ENCODE measurements at regions not wholly inside any gene's neighbourhood (a gene's known extent, or its start where the extent isn't known, plus 50 kb on each side); places are given as distances from the start of the nearest gene placed in this dataset.

DNA sequence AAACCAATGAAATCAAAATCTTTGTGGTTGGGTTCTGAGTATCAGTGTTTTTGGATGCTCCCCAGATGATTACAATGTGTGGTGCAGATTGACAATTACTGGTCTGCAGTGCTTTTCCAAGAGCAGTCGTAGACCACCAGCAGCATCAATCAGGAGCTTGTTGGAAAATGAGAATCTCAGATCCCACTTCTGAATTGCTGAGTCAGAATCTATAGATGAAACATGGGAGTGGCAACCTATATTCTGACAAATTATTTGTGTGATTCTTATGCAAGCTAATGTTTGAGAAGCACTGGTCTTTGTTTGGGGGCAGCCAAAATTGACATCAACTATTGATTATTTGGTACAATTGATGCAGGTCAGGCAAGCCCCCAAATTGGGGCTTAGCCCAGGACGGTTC lies 539.9 kb upstream of the BTBD3 start:
- TF ChIP-seq JUND (IDR thresholded peaks at IDR 0.05) (no peak), FOSL1 (IDR thresholded peaks at IDR 0.05; ENCODE audit: low read depth) (no peak), CEBPB (IDR thresholded peaks at IDR 0.05; ENCODE audit: low read depth) (no peak), ZNF274 (IDR thresholded peaks at IDR 0.05; ENCODE audit: low read depth, low read length) (no peak), POLR2AphosphoS5 (IDR thresholded peaks at IDR 0.05; ENCODE audit: low read depth, low read length) (no peak), EZH2 (IDR thresholded peaks at IDR 0.05) (no peak), YY1 (IDR thresholded peaks at IDR 0.05; ENCODE audit: extremely low read depth, insufficient replicate concordance, low read depth, low read length) (no peak)
- TF ChIP-seq, protein P1, sequence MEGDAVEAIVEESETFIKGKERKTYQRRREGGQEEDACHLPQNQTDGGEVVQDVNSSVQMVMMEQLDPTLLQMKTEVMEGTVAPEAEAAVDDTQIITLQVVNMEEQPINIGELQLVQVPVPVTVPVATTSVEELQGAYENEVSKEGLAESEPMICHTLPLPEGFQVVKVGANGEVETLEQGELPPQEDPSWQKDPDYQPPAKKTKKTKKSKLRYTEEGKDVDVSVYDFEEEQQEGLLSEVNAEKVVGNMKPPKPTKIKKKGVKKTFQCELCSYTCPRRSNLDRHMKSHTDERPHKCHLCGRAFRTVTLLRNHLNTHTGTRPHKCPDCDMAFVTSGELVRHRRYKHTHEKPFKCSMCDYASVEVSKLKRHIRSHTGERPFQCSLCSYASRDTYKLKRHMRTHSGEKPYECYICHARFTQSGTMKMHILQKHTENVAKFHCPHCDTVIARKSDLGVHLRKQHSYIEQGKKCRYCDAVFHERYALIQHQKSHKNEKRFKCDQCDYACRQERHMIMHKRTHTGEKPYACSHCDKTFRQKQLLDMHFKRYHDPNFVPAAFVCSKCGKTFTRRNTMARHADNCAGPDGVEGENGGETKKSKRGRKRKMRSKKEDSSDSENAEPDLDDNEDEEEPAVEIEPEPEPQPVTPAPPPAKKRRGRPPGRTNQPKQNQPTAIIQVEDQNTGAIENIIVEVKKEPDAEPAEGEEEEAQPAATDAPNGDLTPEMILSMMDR (IDR thresholded peaks at IDR 0.05 in 2 of 3, conservative IDR thresholded peaks at IDR 0.05 in 1 of 3; ENCODE audit: borderline replicate concordance in 1 of 3, insufficient read depth in 1 of 3, low read depth in 2 of 3, low read length in 2 of 3) = no peak
- Histone ChIP-seq H4K20me1 (ENCODE audit: insufficient read depth) (no peaks in the 10 kb centered on the region), H3K27ac (ENCODE audit: low read depth, low read length) (no peak overlapping the region), H3K79me2 (ENCODE audit: insufficient read depth, low read length) (no peaks in the 10 kb centered on the region), H3K4me1 (ENCODE audit: control insufficient read depth in 1 of 2, insufficient read depth in 2 of 2, low read length in 2 of 2) (0 out of 4 replicates have a peak, but pooled peaks cover 0 to 5% of the 10 kb centered on the region in 2 experiments), H3K9ac (ENCODE audit: low read length) (no peak overlapping the region), H3K4me2 (ENCODE audit: low read length) (no peak overlapping the region), H3K4me3 (replicated peaks in 1 of 2; ENCODE audit: low read depth in 1 of 2, low read length in 2 of 2) (no peak overlapping the region), H3K9me3 (ENCODE audit: control insufficient read depth in 1 of 2, insufficient read depth in 1 of 2, low read depth in 1 of 2, low read length in 2 of 2) (no peaks in the 10 kb centered on the region), H3K36me3 (ENCODE audit: control insufficient read depth in 1 of 2, insufficient read depth in 2 of 2, low read length in 2 of 2) (no peaks in the 10 kb centered on the region), H3K9me2 (ENCODE audit: insufficient read depth) (no peaks in the 10 kb centered on the region), H2AFZ (ENCODE audit: low read depth, low read length, poor library complexity, severe bottlenecking) (no peak overlapping the region), H3K27me3 (ENCODE audit: insufficient read depth, low read length) (no peaks in the 10 kb centered on the region)
- intact Hi-C loops (cut with micrococcal nuclease) = no loop called here
- ChIA-PET RAD21 (ENCODE audit: low non-redundant PET in 1 of 2, low total read pairs in 2 of 2, uncharacterized antibody in 2 of 2, unreplicated experiment in 2 of 2) (no interaction called here), CTCF (no interaction called here), POLR2A (no interaction called here)
- BruUV-seq (replicated peaks) = no TSS peak
- no peak for DNase-seq (ENCODE audit: low read depth, low spot score)
- ATAC-seq = no peak

DNA sequence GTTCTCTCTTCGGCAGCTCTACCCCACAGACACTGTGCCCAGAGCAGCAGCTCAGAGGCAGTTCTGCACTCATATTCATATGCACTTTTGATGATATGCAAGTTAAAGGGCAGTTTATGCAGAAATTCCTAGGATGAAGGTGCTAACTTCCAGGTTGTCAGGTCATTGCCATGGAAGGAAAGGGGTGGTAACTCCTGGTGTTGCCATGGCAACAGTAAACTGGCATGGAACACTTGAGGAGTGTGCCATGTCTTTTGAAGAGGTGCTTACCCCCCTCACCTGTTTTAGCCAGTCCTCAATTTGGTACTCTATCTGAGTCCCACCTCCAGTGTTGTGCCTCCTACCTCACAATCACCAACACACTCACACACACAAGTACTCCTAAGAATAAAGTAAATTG lies 539.4 kb upstream of the BTBD3 start:
- no peaks in the 10 kb centered on the region for H4K20me1 ChIP-seq (ENCODE audit: insufficient read depth)
- no peak for TF ChIP-seq POLR2AphosphoS5 (IDR thresholded peaks at IDR 0.05; ENCODE audit: low read depth, low read length)
- no TSS peak for BruUV-seq (replicated peaks)
- POLR2A ChIA-PET = no interaction called here
- H3K9ac ChIP-seq (ENCODE audit: low read length) = no peak overlapping the region
- H3K27me3 ChIP-seq (ENCODE audit: insufficient read depth, low read length) = no peaks in the 10 kb centered on the region
- no peak for ATAC-seq
- H3K79me2 ChIP-seq (ENCODE audit: insufficient read depth, low read length) = no peaks in the 10 kb centered on the region
- RAD21 ChIA-PET (ENCODE audit: low non-redundant PET in 1 of 2, low total read pairs in 2 of 2, uncharacterized antibody in 2 of 2, unreplicated experiment in 2 of 2) = no interaction called here
- H3K36me3 ChIP-seq (ENCODE audit: control insufficient read depth in 1 of 2, insufficient read depth in 2 of 2, low read length in 2 of 2) = no peaks in the 10 kb centered on the region
- no peak overlapping the region for H3K4me2 ChIP-seq (ENCODE audit: low read length)
- no peak overlapping the region for H3K4me3 ChIP-seq (replicated peaks in 1 of 2; ENCODE audit: low read depth in 1 of 2, low read length in 2 of 2)
- DNase-seq (ENCODE audit: low read depth, low spot score) = no peak
- H2AFZ ChIP-seq (ENCODE audit: low read depth, low read length, poor library complexity, severe bottlenecking) = no peak overlapping the region
- H3K27ac ChIP-seq (ENCODE audit: low read depth, low read length) = no peak overlapping the region
- intact Hi-C loops (cut with micrococcal nuclease) = no loop called here
- no peaks in the 10 kb centered on the region for H3K9me2 ChIP-seq (ENCODE audit: insufficient read depth)
- no peaks in the 10 kb centered on the region for H3K9me3 ChIP-seq (ENCODE audit: control insufficient read depth in 1 of 2, insufficient read depth in 1 of 2, low read depth in 1 of 2, low read length in 2 of 2)
- H3K4me1 ChIP-seq (ENCODE audit: control insufficient read depth in 1 of 2, insufficient read depth in 2 of 2, low read length in 2 of 2) = 0 out of 4 replicates have a peak, but pooled peaks cover 0 to 5% of the 10 kb centered on the region in 2 experiments
- CTCF ChIA-PET = no interaction called here
